Karpas-422 (cell line): ENCODE measurements at regions not wholly inside any gene's neighbourhood (a gene's known extent, or its start where the extent isn't known, plus 50 kb on each side); places are given as distances from the start of the nearest gene placed in this dataset.
"Not testable (repeated sequence)": the region's sequence is repeated elsewhere in the genome, so short reads cannot be mapped to it uniquely, and the experiment has no call there.

ENCODE experiments used
- DNase-seq: peaks from one replicate; pipeline ENCODE4 v3.0.0-alpha.2; 2015
- H2AFZ ChIP-seq: fragments of 200-600 bp; sonication (generic); 2 replicates; pipeline ENCODE4 v1.6.1; 2014; ENCODE audit warnings: antibody characterized with exemption, low read length, mixed read lengths
- H3K27ac ChIP-seq: fragments of 200-600 bp; sonication (generic); 2 replicates; pipeline ENCODE4 v1.5.1; 2014; ENCODE audit warnings: mild to moderate bottlenecking, low read length, moderate library complexity
- H3K27me3 ChIP-seq: fragments of 200-600 bp; sonication (generic); 2 replicates; pipeline ENCODE4 v1.6.1; 2014; ENCODE audit warnings: low read length, mixed read lengths
- H3K36me3 ChIP-seq: fragments of 200-600 bp; sonication (generic); 2 replicates; pipeline ENCODE4 v1.6.1; 2014; ENCODE audit warnings: low read length, mixed read lengths; ENCODE audit not compliant: insufficient read depth
- H3K4me1 ChIP-seq: fragments of 200-600 bp; sonication (generic); 2 replicates; pipeline ENCODE4 v1.6.1; 2014; ENCODE audit warnings: mild to moderate bottlenecking, low read length, mixed read lengths
- H3K4me2 ChIP-seq: fragments of 200-600 bp; sonication (generic); 2 replicates; pipeline ENCODE4 v1.6.1; 2014; ENCODE audit warnings: low read length, low read depth, mild to moderate bottlenecking; ENCODE audit not compliant: poor library complexity, severe bottlenecking
- H3K4me3 ChIP-seq: fragments of 200-600 bp; sonication (generic); 2 replicates; pipeline ENCODE4 v1.5.1; 2014; ENCODE audit warnings: mild to moderate bottlenecking, antibody characterized with exemption, low read length, mixed read lengths
- H3K79me2 ChIP-seq: fragments of 200-600 bp; sonication (generic); 2 replicates; pipeline ENCODE4 v1.6.1; 2014; ENCODE audit warnings: mild to moderate bottlenecking, low read length, mixed read lengths
- H3K9ac ChIP-seq: fragments of 200-600 bp; sonication (generic); 2 replicates; pipeline ENCODE4 v1.6.0; 2014; ENCODE audit warnings: low read length
- H3K9me2 ChIP-seq: fragments of 200-600 bp; sonication (generic), shearing (Covaris generic); replicated peaks from 2 replicates; pipeline ENCODE4 v1.6.0; 2014; ENCODE audit warnings: mild to moderate bottlenecking, low read length, moderate library complexity; ENCODE audit not compliant: insufficient read depth
- H3K9me3 ChIP-seq: fragments of 300-700, 200-600 bp; sonication (generic); 2 replicates; pipeline ENCODE4 v1.6.1; 2014; ENCODE audit warnings: low read length, mixed read lengths
- H4K20me1 ChIP-seq: fragments of 200-600 bp; sonication (generic); 2 replicates; pipeline ENCODE4 v1.6.1; 2014; ENCODE audit warnings: mild to moderate bottlenecking, antibody characterized with exemption, low read length, low read depth; ENCODE audit not compliant: insufficient read depth

- no peak for DNase-seq
- H3K4me1 ChIP-seq, result no peaks in the 10 kb centered on the region
- no peak overlapping the region for H3K27ac ChIP-seq
- no peak overlapping the region for H3K4me3 ChIP-seq
- H4K20me1 ChIP-seq, result no peaks in the 10 kb centered on the region
- H3K79me2 ChIP-seq, result no peaks in the 10 kb centered on the region
- no peak overlapping the region for H3K4me2 ChIP-seq
- no peaks in the 10 kb centered on the region for H3K36me3 ChIP-seq
- no peaks in the 10 kb centered on the region for H3K27me3 ChIP-seq
- no peak overlapping the region for H2AFZ ChIP-seq
- H3K9me2 ChIP-seq, result no peaks in the 10 kb centered on the region
- H3K9ac ChIP-seq, result no peak overlapping the region
- H3K9me3 ChIP-seq, result no peaks in the 10 kb centered on the region
Observed at GRCh38 chr5:174489920-174490597, 234.3 kb upstream of the MSX2 start.

- Histone ChIP-seq H3K9ac (no peak overlapping the region), H3K4me2 (no peak overlapping the region), H3K9me2 (no peaks in the 10 kb centered on the region), H2AFZ (no peak overlapping the region), H3K9me3 (no peaks in the 10 kb centered on the region), H3K27ac (no peak overlapping the region), H3K79me2 (no peaks in the 10 kb centered on the region), H3K27me3 (no peaks in the 10 kb centered on the region), H3K4me3 (no peak overlapping the region), H3K36me3 (no peaks in the 10 kb centered on the region), H3K4me1 (no peaks in the 10 kb centered on the region), H4K20me1 (no peaks in the 10 kb centered on the region)
- no peak for DNase-seq
Observed at GRCh38 chr5:174490728-174491127, 233.7 kb upstream of the MSX2 start.

- Histone ChIP-seq H3K4me1 (no peaks in the 10 kb centered on the region), H3K9me3 (no peaks in the 10 kb centered on the region), H3K27me3 (no peaks in the 10 kb centered on the region), H3K9ac (no peak overlapping the region), H3K79me2 (no peaks in the 10 kb centered on the region), H3K36me3 (no peaks in the 10 kb centered on the region), H3K9me2 (no peaks in the 10 kb centered on the region), H3K4me3 (no peak overlapping the region), H3K27ac (no peak overlapping the region), H2AFZ (no peak overlapping the region), H4K20me1 (no peaks in the 10 kb centered on the region), H3K4me2 (no peak overlapping the region)
- no peak for DNase-seq
Observed at GRCh38 chr5:174491265-174491664, 233.1 kb upstream of the MSX2 start.

- Histone ChIP-seq H3K4me2 (no peak overlapping the region), H4K20me1 (no peaks in the 10 kb centered on the region), H2AFZ (no peak overlapping the region), H3K27me3 (no peaks in the 10 kb centered on the region), H3K4me1 (no peaks in the 10 kb centered on the region), H3K9ac (no peak overlapping the region), H3K9me2 (no peaks in the 10 kb centered on the region), H3K9me3 (no peaks in the 10 kb centered on the region), H3K36me3 (no peaks in the 10 kb centered on the region), H3K79me2 (no peaks in the 10 kb centered on the region), H3K27ac (no peak overlapping the region), H3K4me3 (no peak overlapping the region)
- no peak for DNase-seq
Observed at GRCh38 chr5:174491761-174492350, 232.5 kb upstream of the MSX2 start.

- H3K4me1 ChIP-seq, result no peaks in the 10 kb centered on the region
- H3K4me2 ChIP-seq, result no peak overlapping the region
- DNase-seq, result no peak
- no peaks in the 10 kb centered on the region for H4K20me1 ChIP-seq
- no peaks in the 10 kb centered on the region for H3K9me2 ChIP-seq
- H3K9me3 ChIP-seq, result no peaks in the 10 kb centered on the region
- no peaks in the 10 kb centered on the region for H3K79me2 ChIP-seq
- no peak overlapping the region for H3K27ac ChIP-seq
- H3K36me3 ChIP-seq, result no peaks in the 10 kb centered on the region
- no peak overlapping the region for H3K4me3 ChIP-seq
- no peak overlapping the region for H2AFZ ChIP-seq
- no peak overlapping the region for H3K9ac ChIP-seq
- H3K27me3 ChIP-seq, result no peaks in the 10 kb centered on the region
Observed at GRCh38 chr5:174493530-174493929, 230.9 kb upstream of the MSX2 start.

- not testable (repeated sequence) for H3K27me3 ChIP-seq, DNase-seq, H3K9ac ChIP-seq, H3K36me3 ChIP-seq, H3K4me2 ChIP-seq, H4K20me1 ChIP-seq, H3K27ac ChIP-seq, H3K9me2 ChIP-seq, H3K4me3 ChIP-seq, H3K4me1 ChIP-seq, H2AFZ ChIP-seq, H3K9me3 ChIP-seq, H3K79me2 ChIP-seq
Observed at GRCh38 chr5:174497939-174498338, 226.4 kb upstream of the MSX2 start.

GRCh38 chr5:174498575-174498974, 225.8 kb upstream of the MSX2 start:
- not testable (repeated sequence) for H3K4me1 ChIP-seq, H3K27me3 ChIP-seq, H3K79me2 ChIP-seq, H2AFZ ChIP-seq, H4K20me1 ChIP-seq, DNase-seq, H3K4me2 ChIP-seq, H3K4me3 ChIP-seq, H3K27ac ChIP-seq, H3K36me3 ChIP-seq, H3K9me3 ChIP-seq, H3K9me2 ChIP-seq, H3K9ac ChIP-seq

GRCh38 chr5:174500636-174501035, 223.7 kb upstream of the MSX2 start:
- Histone ChIP-seq H4K20me1 (no peaks in the 10 kb centered on the region), H3K27me3 (no peaks in the 10 kb centered on the region), H2AFZ (no peak overlapping the region), H3K9me2 (no peaks in the 10 kb centered on the region), H3K9ac (no peak overlapping the region), H3K79me2 (no peaks in the 10 kb centered on the region), H3K9me3 (no peaks in the 10 kb centered on the region), H3K27ac (no peak overlapping the region), H3K36me3 (no peaks in the 10 kb centered on the region), H3K4me1 (no peaks in the 10 kb centered on the region), H3K4me2 (no peak overlapping the region), H3K4me3 (no peak overlapping the region)
- no peak for DNase-seq
